HEK293 (cell line): ENCODE measurements at regions not wholly inside any gene's neighbourhood (a gene's known extent, or its start where the extent isn't known, plus 50 kb on each side); places are given as distances from the start of the nearest gene placed in this dataset.
A peak's percentile ranks its signal among the peaks of the same experiment; 100 is the strongest.

Experiments
- CTCF ChIA-PET: fragments of 350-600 bp; formaldehyde crosslinking; extraction: SDS; loops from one replicate; lab custom pipeline; 2021; ENCODE audit warnings: antibody characterized with exemption; lab: Yijun Ruan, JAX
- POLR2A ChIA-PET: fragments of 300-600 bp; formaldehyde crosslinking; extraction: SDS; loops from one replicate; lab custom pipeline; 2020; ENCODE audit warnings: antibody characterized with exemption, inconsistent platforms; lab: Yijun Ruan, JAX
- H3K27ac ChIP-seq: fragments of 200-500 bp; sonication (Bioruptor generic); 2 replicates; pipeline ENCODE4 v1.5.1; 2014; ENCODE audit warnings: low read depth, low read length, control low read depth, inconsistent platforms; ENCODE audit errors: extremely low read depth
- H3K36me3 ChIP-seq, 2 experiments: fragments of 200-500 bp in 1 of 2; sonication (Bioruptor generic) in 1 of 2; 1 replicate in 1 of 2; 2 replicates in 1 of 2; pipeline ENCODE4 v1.5.1; 2014 to 2017; ENCODE audit warnings: inconsistent platforms in 2 of 2, low read length in 2 of 2; ENCODE audit not compliant: control insufficient read depth in 2 of 2, insufficient read depth in 1 of 2
- H3K4me1 ChIP-seq: fragments of 200-500 bp; sonication (Bioruptor generic); 2 replicates; pipeline ENCODE4 v1.5.1; 2014; ENCODE audit warnings: mild to moderate bottlenecking, low read length, inconsistent platforms; ENCODE audit not compliant: control insufficient read depth, insufficient read depth
- H3K4me3 ChIP-seq: 2 replicates; pipeline ENCODE4 v1.5.1; 2011; ENCODE audit warnings: low read depth, mild to moderate bottlenecking, control low read depth, low read length, moderate library complexity
- H3K9me3 ChIP-seq: fragments of 200-500 bp; sonication (Bioruptor generic); 2 replicates; pipeline ENCODE4 v1.5.1; 2014; ENCODE audit warnings: low read depth, low read length, inconsistent platforms; ENCODE audit not compliant: control insufficient read depth, insufficient read depth
- FEZF1 ChIP-seq: fragments of 450-650 bp; formaldehyde crosslinking; IDR thresholded peaks from 2 replicates; pipeline ENCODE4 v1.5.1; 2016; ENCODE audit warnings: missing biosample characterization, missing genetic modification characterization
- KLF8 ChIP-seq: fragments of 450-650 bp; formaldehyde crosslinking; IDR thresholded peaks from 2 replicates; pipeline ENCODE4 v1.5.1; 2016; ENCODE audit warnings: missing biosample characterization, missing genetic modification characterization
- ZBTB48 ChIP-seq: fragments of 450-650 bp; formaldehyde crosslinking; IDR thresholded peaks from 2 replicates; pipeline ENCODE4 v1.5.1; 2016; ENCODE audit warnings: missing biosample characterization, missing genetic modification characterization
- ZBTB7A ChIP-seq: fragments of 450-650 bp; formaldehyde crosslinking; IDR thresholded peaks from 2 replicates; pipeline ENCODE4 v1.5.1; 2016; ENCODE audit warnings: low read depth, missing biosample characterization, missing genetic modification characterization
- ZNF133 ChIP-seq: fragments of 450-650 bp; formaldehyde crosslinking; IDR thresholded peaks from 2 replicates; pipeline ENCODE4 v1.5.1; 2016; ENCODE audit warnings: missing biosample characterization, missing genetic modification characterization
- ZNF266 ChIP-seq: fragments of 450-650 bp; formaldehyde crosslinking; IDR thresholded peaks from 2 replicates; pipeline ENCODE4 v1.5.1; 2016; ENCODE audit warnings: missing biosample characterization, missing genetic modification characterization, low read depth
- ZNF521 ChIP-seq: fragments of 450-650 bp; formaldehyde crosslinking; IDR thresholded peaks from 2 replicates; pipeline ENCODE4 v1.5.1; 2017; ENCODE audit warnings: missing biosample characterization, mild to moderate bottlenecking, missing genetic modification characterization
- ZNF585B ChIP-seq: fragments of 450-650 bp; formaldehyde crosslinking; IDR thresholded peaks from 2 replicates; pipeline ENCODE4 v1.5.1; 2016; ENCODE audit warnings: missing biosample characterization, missing genetic modification characterization
- ZNF610 ChIP-seq: fragments of 450-650 bp; formaldehyde crosslinking; IDR thresholded peaks from 2 replicates; pipeline ENCODE4 v1.5.1; 2016; ENCODE audit warnings: missing biosample characterization, missing genetic modification characterization, borderline replicate concordance
- ZNF654 ChIP-seq: fragments of 450-650 bp; formaldehyde crosslinking; IDR thresholded peaks from 2 replicates; pipeline ENCODE4 v1.5.1; 2016; ENCODE audit warnings: low read depth, missing biosample characterization, missing genetic modification characterization
- ZNF658 ChIP-seq: fragments of 450-650 bp; formaldehyde crosslinking; IDR thresholded peaks from 2 replicates; pipeline ENCODE4; 2016; ENCODE audit warnings: missing biosample characterization, missing genetic modification characterization
- ZNF707 ChIP-seq: fragments of 450-650 bp; formaldehyde crosslinking; IDR thresholded peaks from 2 replicates; pipeline ENCODE4 v1.5.1; 2016; ENCODE audit warnings: missing biosample characterization, missing genetic modification characterization
- ZNF791 ChIP-seq: fragments of 450-650 bp; formaldehyde crosslinking; IDR thresholded peaks from 2 replicates; pipeline ENCODE4 v1.5.1; 2016; ENCODE audit warnings: missing biosample characterization, missing genetic modification characterization
- ZNF837 ChIP-seq: fragments of 450-650 bp; formaldehyde crosslinking; IDR thresholded peaks from 2 replicates; pipeline ENCODE4 v1.5.1; 2016; ENCODE audit warnings: missing biosample characterization, missing genetic modification characterization
- ZNF843 ChIP-seq: fragments of 450-650 bp; formaldehyde crosslinking; IDR thresholded peaks from 2 replicates; pipeline ENCODE4 v1.5.1; 2016; ENCODE audit warnings: missing biosample characterization, missing genetic modification characterization
- ZSCAN30 ChIP-seq: fragments of 450-650 bp; IDR thresholded peaks from 2 replicates; pipeline ENCODE4 v1.5.1; 2018; ENCODE audit warnings: missing biosample characterization, mild to moderate bottlenecking, missing genetic modification characterization, moderate library complexity
- ZXDB ChIP-seq: fragments of 450-650 bp; formaldehyde crosslinking; IDR thresholded peaks from 2 replicates; pipeline ENCODE4 v1.5.1; 2016; ENCODE audit warnings: missing biosample characterization, missing genetic modification characterization
- TF ChIP-seq, protein P1 (sequence below): fragments of 450-650 bp; IDR thresholded peaks from 2 replicates; pipeline ENCODE4 v1.5.1; 2018; ENCODE audit warnings: missing biosample characterization, missing genetic modification characterization
- TF ChIP-seq, protein P2 (sequence below): fragments of 450-650 bp; formaldehyde crosslinking; IDR thresholded peaks from 2 replicates; pipeline ENCODE4 v1.5.1; 2016; ENCODE audit warnings: missing biosample characterization, missing genetic modification characterization
- TF ChIP-seq, protein P3 (sequence below): fragments of 450-650 bp; formaldehyde crosslinking; IDR thresholded peaks from 2 replicates; pipeline ENCODE4 v1.5.1; 2017; ENCODE audit warnings: missing biosample characterization, mild to moderate bottlenecking, missing genetic modification characterization, moderate library complexity
- TF ChIP-seq, protein P4 (sequence below): fragments of 450-650 bp; formaldehyde crosslinking; IDR thresholded peaks from 2 replicates; pipeline ENCODE4 v1.5.1; 2016; ENCODE audit warnings: missing biosample characterization, missing genetic modification characterization

DNA sequence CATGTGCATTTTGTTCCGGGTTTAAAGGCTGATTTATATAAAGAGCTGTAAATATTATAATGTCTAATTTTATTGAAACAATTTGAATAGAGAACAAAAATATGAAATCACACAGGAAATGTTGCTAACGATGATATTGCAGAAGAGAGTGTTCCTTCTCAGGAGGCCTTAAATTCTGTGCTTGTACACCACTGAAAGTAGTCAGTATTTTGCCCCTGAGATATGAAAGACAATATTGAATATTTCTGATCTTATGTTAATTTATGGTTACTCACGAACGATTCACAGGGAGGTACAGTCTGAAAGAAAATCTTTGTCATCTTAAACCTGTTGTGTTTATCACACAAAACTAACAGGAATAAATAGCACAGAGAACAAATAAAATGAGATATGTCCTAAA is 213.2 kb upstream of the PLSCR5 start:
- CTCF ChIA-PET, result interaction anchor here (0.5 kb wide), 1 partner anchor 260 kb away, joined by 4 read pairs; no protein-coding TSS in a partner anchor
- no peak for TF ChIP-seq ZBTB7A (tag by site-specific recombination)
- TF ChIP-seq, protein P1, sequence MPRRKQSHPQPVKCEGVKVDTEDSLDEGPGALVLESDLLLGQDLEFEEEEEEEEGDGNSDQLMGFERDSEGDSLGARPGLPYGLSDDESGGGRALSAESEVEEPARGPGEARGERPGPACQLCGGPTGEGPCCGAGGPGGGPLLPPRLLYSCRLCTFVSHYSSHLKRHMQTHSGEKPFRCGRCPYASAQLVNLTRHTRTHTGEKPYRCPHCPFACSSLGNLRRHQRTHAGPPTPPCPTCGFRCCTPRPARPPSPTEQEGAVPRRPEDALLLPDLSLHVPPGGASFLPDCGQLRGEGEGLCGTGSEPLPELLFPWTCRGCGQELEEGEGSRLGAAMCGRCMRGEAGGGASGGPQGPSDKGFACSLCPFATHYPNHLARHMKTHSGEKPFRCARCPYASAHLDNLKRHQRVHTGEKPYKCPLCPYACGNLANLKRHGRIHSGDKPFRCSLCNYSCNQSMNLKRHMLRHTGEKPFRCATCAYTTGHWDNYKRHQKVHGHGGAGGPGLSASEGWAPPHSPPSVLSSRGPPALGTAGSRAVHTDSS (tag by site-specific recombination), result no peak
- no peak for TF ChIP-seq ZXDB (tag by site-specific recombination)
- no peak for TF ChIP-seq ZNF585B (tag by site-specific recombination)
- no peak for TF ChIP-seq ZNF133
- no peak for TF ChIP-seq ZNF266 (tag by site-specific recombination)
- TF ChIP-seq ZNF610 (tag by site-specific recombination), result no peak
- TF ChIP-seq ZNF658 (tag by site-specific recombination), result no peak
- no peak for TF ChIP-seq ZSCAN30
- TF ChIP-seq FEZF1 (tag by site-specific recombination), result no peak
- TF ChIP-seq ZBTB48 (tag by site-specific recombination), result no peak
- TF ChIP-seq KLF8 (tag by site-specific recombination), result no peak
- TF ChIP-seq ZNF837 (tag by site-specific recombination), result no peak
- TF ChIP-seq ZNF843 (tag by site-specific recombination), result no peak
- POLR2A ChIA-PET, result no interaction called here
- Histone ChIP-seq H3K4me3 (no peak overlapping the region), H3K27ac (no peak overlapping the region), H3K4me1 (no peaks in the 10 kb centered on the region), H3K9me3 (no peaks in the 10 kb centered on the region), H3K36me3 (no peaks in the 10 kb centered on the region)

DNA sequence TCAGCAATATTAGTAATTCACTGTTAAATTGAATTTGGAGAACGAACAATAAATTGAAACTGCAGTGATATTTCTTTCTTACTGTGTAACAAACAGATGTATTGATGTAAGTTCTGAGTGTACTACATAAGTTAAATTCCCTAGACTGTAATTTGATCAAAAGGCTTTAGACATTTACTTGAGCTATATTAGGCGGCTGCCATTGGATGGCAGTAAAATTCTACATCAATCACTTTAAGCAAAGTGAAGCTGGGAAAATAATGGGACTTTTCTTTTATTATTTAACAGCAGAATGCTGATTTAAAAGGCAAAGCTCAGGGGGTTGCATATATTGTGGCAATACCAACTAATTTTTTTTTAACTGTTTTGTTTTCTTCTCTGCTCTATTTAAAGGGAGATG is 212.6 kb upstream of the PLSCR5 start:
- TF ChIP-seq ZNF521 (tag by site-specific recombination) (no peak), ZNF791 (no peak), ZNF707 (tag by site-specific recombination) (no peak), ZNF654 (tag by site-specific recombination) (peak; percentile 35)
- TF ChIP-seq, protein P2, sequence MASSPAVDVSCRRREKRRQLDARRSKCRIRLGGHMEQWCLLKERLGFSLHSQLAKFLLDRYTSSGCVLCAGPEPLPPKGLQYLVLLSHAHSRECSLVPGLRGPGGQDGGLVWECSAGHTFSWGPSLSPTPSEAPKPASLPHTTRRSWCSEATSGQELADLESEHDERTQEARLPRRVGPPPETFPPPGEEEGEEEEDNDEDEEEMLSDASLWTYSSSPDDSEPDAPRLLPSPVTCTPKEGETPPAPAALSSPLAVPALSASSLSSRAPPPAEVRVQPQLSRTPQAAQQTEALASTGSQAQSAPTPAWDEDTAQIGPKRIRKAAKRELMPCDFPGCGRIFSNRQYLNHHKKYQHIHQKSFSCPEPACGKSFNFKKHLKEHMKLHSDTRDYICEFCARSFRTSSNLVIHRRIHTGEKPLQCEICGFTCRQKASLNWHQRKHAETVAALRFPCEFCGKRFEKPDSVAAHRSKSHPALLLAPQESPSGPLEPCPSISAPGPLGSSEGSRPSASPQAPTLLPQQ (tag by site-specific recombination), result no peak
- TF ChIP-seq, protein P3, sequence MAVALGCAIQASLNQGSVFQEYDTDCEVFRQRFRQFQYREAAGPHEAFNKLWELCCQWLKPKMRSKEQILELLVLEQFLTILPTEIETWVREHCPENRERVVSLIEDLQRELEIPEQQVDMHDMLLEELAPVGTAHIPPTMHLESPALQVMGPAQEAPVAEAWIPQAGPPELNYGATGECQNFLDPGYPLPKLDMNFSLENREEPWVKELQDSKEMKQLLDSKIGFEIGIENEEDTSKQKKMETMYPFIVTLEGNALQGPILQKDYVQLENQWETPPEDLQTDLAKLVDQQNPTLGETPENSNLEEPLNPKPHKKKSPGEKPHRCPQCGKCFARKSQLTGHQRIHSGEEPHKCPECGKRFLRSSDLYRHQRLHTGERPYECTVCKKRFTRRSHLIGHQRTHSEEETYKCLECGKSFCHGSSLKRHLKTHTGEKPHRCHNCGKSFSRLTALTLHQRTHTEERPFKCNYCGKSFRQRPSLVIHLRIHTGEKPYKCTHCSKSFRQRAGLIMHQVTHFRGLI, result no peak
- TF ChIP-seq, protein P4, sequence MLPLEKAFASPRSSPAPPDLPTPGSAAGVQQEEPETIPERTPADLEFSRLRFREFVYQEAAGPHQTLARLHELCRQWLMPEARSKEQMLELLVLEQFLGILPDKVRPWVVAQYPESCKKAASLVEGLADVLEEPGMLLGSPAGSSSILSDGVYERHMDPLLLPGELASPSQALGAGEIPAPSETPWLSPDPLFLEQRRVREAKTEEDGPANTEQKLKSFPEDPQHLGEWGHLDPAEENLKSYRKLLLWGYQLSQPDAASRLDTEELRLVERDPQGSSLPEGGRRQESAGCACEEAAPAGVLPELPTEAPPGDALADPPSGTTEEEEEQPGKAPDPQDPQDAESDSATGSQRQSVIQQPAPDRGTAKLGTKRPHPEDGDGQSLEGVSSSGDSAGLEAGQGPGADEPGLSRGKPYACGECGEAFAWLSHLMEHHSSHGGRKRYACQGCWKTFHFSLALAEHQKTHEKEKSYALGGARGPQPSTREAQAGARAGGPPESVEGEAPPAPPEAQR (tag by site-specific recombination), result no peak
- Histone ChIP-seq H3K27ac (no peak overlapping the region), H3K4me3 (no peak overlapping the region), H3K4me1 (no peaks in the 10 kb centered on the region), H3K9me3 (no peaks in the 10 kb centered on the region), H3K36me3 (no peaks in the 10 kb centered on the region)
- ChIA-PET CTCF (interaction anchor here (0.6 kb wide), 1 partner anchor 55 kb away, joined by 3 read pairs; no protein-coding TSS in a partner anchor), POLR2A (no interaction called here)
